ENCODE measurements at regions not wholly inside any gene's neighbourhood (a gene's known extent, or its start where the extent isn't known, plus 50 kb on each side); places are given as distances from the start of the nearest gene placed in this dataset.

GRCh38 chr18:76137216-76137615, 357.8 kb downstream of the ZNF516 start:
- DNase-seq (ENCODE audit: low read depth) = no peak
- TF ChIP-seq CTCF (conservative IDR thresholded peaks at IDR 0.05; ENCODE audit: low read depth, low read length) = no peak
- H3K4me3 ChIP-seq (ENCODE audit: low read depth, low read length) = no peak overlapping the region

- no peak for TF ChIP-seq CTCF (conservative IDR thresholded peaks at IDR 0.05; ENCODE audit: low read depth, low read length)
- no peak overlapping the region for H3K4me3 ChIP-seq (ENCODE audit: low read depth, low read length)
- DNase-seq (ENCODE audit: low read depth) = no peak
Measured at GRCh38 chr18:76136701-76137100, 358.3 kb downstream of the ZNF516 start.

- no peak for DNase-seq (ENCODE audit: low read depth)
- no peak overlapping the region for H3K4me3 ChIP-seq (ENCODE audit: low read depth, low read length)
- TF ChIP-seq CTCF (conservative IDR thresholded peaks at IDR 0.05; ENCODE audit: low read depth, low read length) = no peak
Measured at GRCh38 chr18:76134628-76135027, 360.4 kb downstream of the ZNF516 start.

- no peak overlapping the region for H3K4me3 ChIP-seq (ENCODE audit: low read depth, low read length)
- no peak for DNase-seq (ENCODE audit: low read depth)
- TF ChIP-seq CTCF (conservative IDR thresholded peaks at IDR 0.05; ENCODE audit: low read depth, low read length) = no peak
Measured at GRCh38 chr18:76133873-76134272, 361.2 kb downstream of the ZNF516 start.

GRCh38 chr18:76131738-76132137, 363.3 kb downstream of the ZNF516 start:
- DNase-seq (ENCODE audit: low read depth) = no peak
- TF ChIP-seq CTCF (conservative IDR thresholded peaks at IDR 0.05; ENCODE audit: low read depth, low read length) = no peak
- no peak overlapping the region for H3K4me3 ChIP-seq (ENCODE audit: low read depth, low read length)

- no peak for DNase-seq (ENCODE audit: low read depth)
- TF ChIP-seq CTCF (conservative IDR thresholded peaks at IDR 0.05; ENCODE audit: low read depth, low read length) = no peak
- H3K4me3 ChIP-seq (ENCODE audit: low read depth, low read length) = no peak overlapping the region
Measured at GRCh38 chr18:76130845-76131244, 364.2 kb downstream of the ZNF516 start.

- no peak for TF ChIP-seq CTCF (conservative IDR thresholded peaks at IDR 0.05; ENCODE audit: low read depth, low read length)
- DNase-seq (ENCODE audit: low read depth) = no peak
- no peak overlapping the region for H3K4me3 ChIP-seq (ENCODE audit: low read depth, low read length)
Measured at GRCh38 chr18:76126327-76126726, 368.7 kb downstream of the ZNF516 start.
